HepG2 (cell line): ENCODE measurements at regions not wholly inside any gene's neighbourhood (a gene's known extent, or its start where the extent isn't known, plus 50 kb on each side); places are given as distances from the start of the nearest gene placed in this dataset.

Experiments used
- EP300 ChIP-seq, 3 experiments: sonication (generic) in 1 of 3; formaldehyde crosslinking in 1 of 3; IDR thresholded peaks; 2 replicates each; pipeline versions ENCODE4 v1.5.1 to v1.6.1; 2011 to 2020; ENCODE audit warnings: low read depth in 2 of 3, low read length in 2 of 3, borderline replicate concordance in 1 of 3, improper control_type of control experiment in 1 of 3, mild to moderate bottlenecking in 1 of 3, missing genetic modification reagents in 1 of 3, moderate library complexity in 1 of 3
- GTF2F1 ChIP-seq: fragments of 150-350 bp; IDR thresholded peaks from 2 replicates; pipeline ENCODE4 v1.6.1; 2014; ENCODE audit warnings: low read length
- JUNB ChIP-seq: sonication (generic); formaldehyde crosslinking; IDR thresholded peaks from 2 replicates; pipeline ENCODE4 v1.8.0; 2022; ENCODE audit warnings: missing genetic modification reagents, mild to moderate bottlenecking, borderline replicate concordance
- MTA1 ChIP-seq: sonication (generic); formaldehyde crosslinking; IDR thresholded peaks from 2 replicates; pipeline ENCODE4 v1.4.0; 2020; ENCODE audit warnings: missing genetic modification reagents, mild to moderate bottlenecking, borderline replicate concordance
- SRSF9 ChIP-seq: fragments of 200-400 bp; formaldehyde crosslinking; IDR thresholded peaks from 2 replicates; pipeline ENCODE4 v1.6.1; 2018; ENCODE audit warnings: borderline replicate concordance, mild to moderate bottlenecking, low read depth, low read length; ENCODE audit not compliant: insufficient read depth, poor library complexity, severe bottlenecking
- TF ChIP-seq, protein P1 (sequence below): sonication (generic); formaldehyde crosslinking; IDR thresholded peaks from 2 replicates; pipeline ENCODE4 v1.5.0; 2020; ENCODE audit warnings: mild to moderate bottlenecking, missing genetic modification reagents, moderate library complexity

DNA sequence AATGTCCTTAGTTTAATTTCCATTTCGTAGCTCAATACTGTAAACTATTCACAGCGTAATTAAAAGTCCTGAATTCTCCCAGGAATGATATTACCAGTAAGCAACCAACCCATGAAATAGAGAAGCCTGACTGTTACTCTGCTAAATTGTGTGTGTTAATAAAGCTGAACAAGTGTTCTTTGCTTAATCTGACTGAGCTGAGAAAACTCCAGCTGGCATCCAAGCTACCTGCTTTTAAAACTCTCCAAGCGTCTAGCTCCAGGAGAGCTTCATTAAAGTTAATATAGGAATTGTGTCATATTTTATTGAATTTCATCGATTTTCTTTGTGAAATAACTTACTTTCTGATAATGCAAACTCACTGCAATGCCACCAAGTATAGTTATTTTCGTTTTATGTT lies 524.4 kb downstream of the SLC16A7 start:
- TF ChIP-seq SRSF9 (no peak), MTA1 (CRISPR knock-in tag) (no peak), GTF2F1 (no peak), JUNB (CRISPR knock-in tag) (no peak), EP300 (IDR thresholded peaks at IDR 0.05; ENCODE audit: low read depth in 2 of 2, low read length in 2 of 2) (no peak), EP300 (CRISPR knock-in tag; IDR thresholded peaks at IDR 0.05; ENCODE audit: borderline replicate concordance) (no peak)
- TF ChIP-seq, protein P1, sequence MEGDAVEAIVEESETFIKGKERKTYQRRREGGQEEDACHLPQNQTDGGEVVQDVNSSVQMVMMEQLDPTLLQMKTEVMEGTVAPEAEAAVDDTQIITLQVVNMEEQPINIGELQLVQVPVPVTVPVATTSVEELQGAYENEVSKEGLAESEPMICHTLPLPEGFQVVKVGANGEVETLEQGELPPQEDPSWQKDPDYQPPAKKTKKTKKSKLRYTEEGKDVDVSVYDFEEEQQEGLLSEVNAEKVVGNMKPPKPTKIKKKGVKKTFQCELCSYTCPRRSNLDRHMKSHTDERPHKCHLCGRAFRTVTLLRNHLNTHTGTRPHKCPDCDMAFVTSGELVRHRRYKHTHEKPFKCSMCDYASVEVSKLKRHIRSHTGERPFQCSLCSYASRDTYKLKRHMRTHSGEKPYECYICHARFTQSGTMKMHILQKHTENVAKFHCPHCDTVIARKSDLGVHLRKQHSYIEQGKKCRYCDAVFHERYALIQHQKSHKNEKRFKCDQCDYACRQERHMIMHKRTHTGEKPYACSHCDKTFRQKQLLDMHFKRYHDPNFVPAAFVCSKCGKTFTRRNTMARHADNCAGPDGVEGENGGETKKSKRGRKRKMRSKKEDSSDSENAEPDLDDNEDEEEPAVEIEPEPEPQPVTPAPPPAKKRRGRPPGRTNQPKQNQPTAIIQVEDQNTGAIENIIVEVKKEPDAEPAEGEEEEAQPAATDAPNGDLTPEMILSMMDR (CRISPR knock-in tag): no peak
